GM23338 (cell line): ENCODE measurements at regions not wholly inside any gene's neighbourhood (a gene's known extent, or its start where the extent isn't known, plus 50 kb on each side); places are given as distances from the start of the nearest gene placed in this dataset.

ENCODE experiments used
- CREB1 ChIP-seq: fragments of 250-450 bp; sonication (Bioruptor Pico); IDR thresholded peaks from 2 replicates; pipeline ENCODE4 v1.5.0; 2020; ENCODE audit warnings: low read depth, mild to moderate bottlenecking, moderate library complexity
- CTCF ChIP-seq, 2 experiments: fragments of 200-600 bp in 1 of 2; sonication (generic) in 1 of 2; conservative IDR thresholded peaks; 2 replicates each; pipeline versions ENCODE4 v1.5.1 to v1.6.1; 2016 to 2017; ENCODE audit warnings: antibody characterized with exemption in 2 of 2, low read depth in 2 of 2, mild to moderate bottlenecking in 2 of 2, moderate library complexity in 1 of 2
- EZH2 ChIP-seq: fragments of 200-600 bp; sonication (generic); IDR thresholded peaks from one replicate; pipeline ENCODE4 v1.8.0; 2017; ENCODE audit warnings: antibody characterized with exemption, mild to moderate bottlenecking, low read depth; ENCODE audit not compliant: unreplicated experiment
- EZH2phosphoT487 ChIP-seq: fragments of 200-600 bp; sonication (generic); IDR thresholded peaks from one replicate; pipeline ENCODE4 v1.8.1; 2018; ENCODE audit warnings: antibody characterized with exemption; ENCODE audit not compliant: unreplicated experiment
- JUNB ChIP-seq: IDR thresholded peaks from one replicate; pipeline ENCODE4 v1.6.1; 2016; ENCODE audit warnings: antibody characterized with exemption; ENCODE audit not compliant: unreplicated experiment
- NANOG ChIP-seq: IDR thresholded peaks from 2 replicates; pipeline ENCODE4 v1.6.1; 2016; ENCODE audit warnings: antibody characterized with exemption, borderline replicate concordance
- POLR2AphosphoS5 ChIP-seq: IDR thresholded peaks from 2 replicates; pipeline ENCODE4 v1.6.1; 2016; ENCODE audit warnings: antibody characterized with exemption, low read depth
- REST ChIP-seq: IDR thresholded peaks from one replicate; pipeline ENCODE4 v1.6.1; 2018; ENCODE audit warnings: antibody characterized with exemption; ENCODE audit not compliant: unreplicated experiment
- ZNF462 ChIP-seq: fragments of 250-450 bp; sonication (Bioruptor Pico); IDR thresholded peaks from 2 replicates; pipeline ENCODE4 v1.5.0; 2020; ENCODE audit warnings: mild to moderate bottlenecking, moderate library complexity

- TF ChIP-seq EZH2 = no peak
- no peak for TF ChIP-seq CTCF (conservative IDR thresholded peaks at IDR 0.05; ENCODE audit: low read depth in 2 of 2)
- TF ChIP-seq REST = no peak
- no peak for TF ChIP-seq NANOG
- TF ChIP-seq POLR2AphosphoS5 = no peak
- TF ChIP-seq JUNB = no peak
- TF ChIP-seq CREB1 (CRISPR knock-in tag) = no peak
- no peak for TF ChIP-seq EZH2phosphoT487
- no peak for TF ChIP-seq ZNF462 (CRISPR knock-in tag)
Observed at GRCh38 chr3:151987893-151988292, 114.5 kb downstream of the SUCNR1 start.
